ENCODE measurements at regions not wholly inside any gene's neighbourhood (a gene's known extent, or its start where the extent isn't known, plus 50 kb on each side); places are given as distances from the start of the nearest gene placed in this dataset.

DNA sequence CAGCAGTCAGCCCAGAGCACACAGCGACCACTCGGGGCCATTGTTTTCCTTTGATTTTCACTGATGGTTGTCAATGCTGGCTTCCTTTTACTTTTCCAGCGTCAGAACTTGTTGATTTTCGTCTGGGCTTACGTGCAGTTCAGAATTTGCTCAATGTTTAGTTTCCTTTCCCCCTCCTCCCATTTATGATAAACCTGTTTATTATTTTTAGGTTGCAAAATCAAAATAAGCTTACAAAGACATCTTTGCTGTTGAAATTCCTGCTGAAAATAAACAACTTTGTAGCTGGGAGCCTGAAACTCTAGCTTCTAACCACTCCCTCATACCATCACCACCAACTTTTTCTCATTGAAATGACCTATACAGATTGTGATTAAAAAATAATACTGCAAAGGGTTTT, 83.1 kb upstream of the LYZL1 start:
- ChIA-PET RAD21 (ENCODE audit: unreplicated experiment) (no interaction called here), POLR2A (no interaction called here), SMC1A (ENCODE audit: uncharacterized antibody, unreplicated experiment) (interaction anchor here (1.5 kb wide), 1 partner anchor 11 kb away, joined by 5 read pairs; no protein-coding TSS in a partner anchor), CTCF (interaction anchor here (0.7 kb wide), 1 partner anchor 9 kb away, joined by 3 read pairs; no protein-coding TSS in a partner anchor)
- no peak for DNase-seq (ENCODE audit: low read depth, low spot score)
- Histone ChIP-seq H2AFZ (ENCODE audit: control insufficient read depth, low read depth, low read length) (no peak overlapping the region), H3K9ac (ENCODE audit: control insufficient read depth, insufficient read depth, low read length) (no peak overlapping the region), H3K27me3 (replicated peaks in 1 of 2; ENCODE audit: control insufficient read depth in 2 of 2, insufficient read depth in 2 of 2, low read length in 1 of 2) (no peaks in the 10 kb centered on the region), H3K27ac (ENCODE audit: control insufficient read depth, insufficient read depth) (no peak overlapping the region), H4K20me1 (ENCODE audit: control insufficient read depth, insufficient read depth) (no peaks in the 10 kb centered on the region), H3K4me3 (no peak overlapping the region), H3K9me3 (replicated peaks; ENCODE audit: control insufficient read depth, insufficient read depth, low read length) (no peaks in the 10 kb centered on the region), H3K4me2 (ENCODE audit: control insufficient read depth, insufficient read depth) (no peak overlapping the region), H3K36me3 (ENCODE audit: control insufficient read depth in 2 of 2, insufficient read depth in 2 of 2, low read length in 1 of 2) (no peaks in the 10 kb centered on the region), H3K4me1 (ENCODE audit: control insufficient read depth, insufficient read depth, low read length) (no peaks in the 10 kb centered on the region), H3K79me2 (ENCODE audit: control insufficient read depth, insufficient read depth, low read length) (no peaks in the 10 kb centered on the region)
- TF ChIP-seq RCOR1 (conservative IDR thresholded peaks at IDR 0.05; ENCODE audit: low read depth, low read length) (no peak), YBX1 (IDR thresholded peaks at IDR 0.05) (no peak), ATF3 (IDR thresholded peaks at IDR 0.05; ENCODE audit: borderline replicate concordance, extremely low read depth, low read depth, low read length) (no peak), FOXK2 (IDR thresholded peaks at IDR 0.05) (no peak), BCLAF1 (IDR thresholded peaks at IDR 0.05) (no peak), SUZ12 (IDR thresholded peaks at IDR 0.05; ENCODE audit: unreplicated experiment) (no peak), HDAC2 (IDR thresholded peaks at IDR 0.05) (no peak), NR2C2 (IDR thresholded peaks at IDR 0.05; ENCODE audit: borderline replicate concordance, control insufficient read depth, insufficient read length, low read depth) (no peak), MEF2B (IDR thresholded peaks at IDR 0.05; ENCODE audit: partially characterized antibody, poor library complexity, severe bottlenecking) (no peak), SMC3 (IDR thresholded peaks at IDR 0.05; ENCODE audit: borderline replicate concordance, low read length) (no peak), ZSCAN29 (IDR thresholded peaks at IDR 0.05) (no peak), EED (IDR thresholded peaks at IDR 0.05; ENCODE audit: low read depth) (no peak), RBBP5 (conservative IDR thresholded peaks at IDR 0.05) (no peak), EGR1 (IDR thresholded peaks at IDR 0.05; ENCODE audit: borderline replicate concordance in 1 of 2, low read depth in 2 of 2, low read length in 2 of 2) (no peak), PRDM15 (CRISPR knock-in tag; IDR thresholded peaks at IDR 0.05) (no peak), KAT2A (conservative IDR thresholded peaks at IDR 0.05; ENCODE audit: control insufficient read depth, low read depth, low read length) (no peak), PML (IDR thresholded peaks at IDR 0.05; ENCODE audit: low read length) (no peak), FOS (IDR thresholded peaks at IDR 0.05; ENCODE audit: borderline replicate concordance, extremely low read depth, insufficient read length) (no peak)
- TF ChIP-seq, protein P1, sequence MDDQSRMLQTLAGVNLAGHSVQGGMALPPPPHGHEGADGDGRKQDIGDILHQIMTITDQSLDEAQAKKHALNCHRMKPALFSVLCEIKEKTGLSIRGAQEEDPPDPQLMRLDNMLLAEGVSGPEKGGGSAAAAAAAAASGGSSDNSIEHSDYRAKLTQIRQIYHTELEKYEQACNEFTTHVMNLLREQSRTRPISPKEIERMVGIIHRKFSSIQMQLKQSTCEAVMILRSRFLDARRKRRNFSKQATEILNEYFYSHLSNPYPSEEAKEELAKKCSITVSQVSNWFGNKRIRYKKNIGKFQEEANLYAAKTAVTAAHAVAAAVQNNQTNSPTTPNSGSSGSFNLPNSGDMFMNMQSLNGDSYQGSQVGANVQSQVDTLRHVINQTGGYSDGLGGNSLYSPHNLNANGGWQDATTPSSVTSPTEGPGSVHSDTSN (IDR thresholded peaks at IDR 0.05; ENCODE audit: insufficient replicate concordance, low read depth, low read length) = no peak
- ATAC-seq = no peak
- WGBS (ENCODE audit: insufficient coverage, insufficient replicate concordance, low lambda C conversion rate, missing lambda C conversion rate) = 2% methylated on average over 5 of the region's 5 CpGs
- no TSS peak for BruUV-seq (replicated peaks)
- intact Hi-C loops (cut with micrococcal nuclease; ENCODE audit: unreplicated experiment) (no loop called here), in situ Hi-C loops (cut with MboI) (no loop called here)
- no peak for FAIRE-seq

Data from GM12878 (cell line).